ENCODE measurements at regions not wholly inside any gene's neighbourhood (a gene's known extent, or its start where the extent isn't known, plus 50 kb on each side); places are given as distances from the start of the nearest gene placed in this dataset.

DNA sequence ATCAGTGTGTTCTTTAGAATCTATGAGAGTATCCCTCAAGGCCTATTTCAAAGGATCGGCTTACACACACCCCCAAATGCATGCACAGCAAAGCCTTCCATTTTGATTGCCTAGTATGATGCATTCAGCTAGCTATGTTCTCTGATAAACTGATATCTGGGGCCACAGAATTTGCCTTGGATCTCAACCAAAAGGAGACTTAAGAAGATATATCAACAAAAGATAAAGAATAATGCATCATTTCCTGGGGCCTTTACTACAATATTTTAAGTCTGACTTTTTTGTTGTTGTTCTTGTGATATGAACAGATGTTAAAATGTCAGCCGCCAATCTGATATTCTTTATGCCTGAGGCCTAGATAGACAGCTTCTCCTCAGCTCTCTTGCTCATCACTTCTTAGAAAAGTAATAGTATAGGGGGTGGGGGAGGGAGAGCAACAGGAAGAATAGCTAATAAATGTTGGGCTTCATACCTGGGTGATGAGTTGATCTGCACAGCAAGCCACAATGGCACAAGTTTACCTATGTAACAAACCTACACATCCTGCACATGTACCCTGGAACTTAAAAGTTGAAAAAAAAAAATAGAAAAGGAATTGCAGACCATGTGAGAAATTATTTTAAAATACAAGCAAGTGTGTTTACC, 792.9 kb upstream of the GHITM start:
- no peak for TF ChIP-seq CTCF (IDR thresholded peaks at IDR 0.05)
- no peak for TF ChIP-seq EP300 (IDR thresholded peaks at IDR 0.05)

All from A549 (cell line).